ENCODE measurements at regions not wholly inside any gene's neighbourhood (a gene's known extent, or its start where the extent isn't known, plus 50 kb on each side); places are given as distances from the start of the nearest gene placed in this dataset.

DNA sequence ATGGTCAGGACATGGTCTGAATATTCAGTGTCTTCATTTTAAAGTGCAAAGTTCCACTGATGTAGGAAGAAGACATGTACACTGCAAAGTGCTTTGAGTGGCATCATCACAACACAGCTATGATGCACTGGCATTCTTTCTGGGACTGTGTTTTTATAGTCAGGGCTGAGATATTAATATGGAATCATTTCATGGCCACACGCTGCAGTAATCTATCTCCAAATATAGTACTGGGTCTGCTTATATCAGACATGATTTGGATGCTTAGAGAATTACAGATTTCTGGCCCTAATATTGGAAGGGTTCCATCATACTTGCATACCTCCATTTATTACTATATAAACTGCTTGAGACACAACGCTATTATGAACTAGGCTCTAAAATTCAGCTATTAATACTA, 1170.9 kb downstream of the NLGN4X start:
- no peak for DNase-seq

DNA sequence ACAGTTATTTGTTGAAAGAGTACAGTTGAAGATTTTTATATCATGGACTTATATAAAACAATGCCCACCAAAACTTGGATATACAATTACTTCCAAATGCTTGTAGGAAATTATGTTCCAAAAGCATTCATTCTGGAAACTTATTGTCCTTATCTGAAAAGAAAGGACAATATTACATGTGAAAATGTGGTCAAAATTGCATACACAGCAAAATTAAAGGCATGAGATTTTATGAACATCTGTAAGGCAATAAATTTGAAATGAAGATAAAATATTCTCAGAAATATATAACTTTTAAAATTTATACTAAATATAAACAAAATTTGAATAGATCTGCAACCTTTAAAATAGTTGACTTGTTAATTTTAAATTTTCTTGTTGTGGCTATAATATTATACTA, 1173.8 kb downstream of the NLGN4X start:
- no peak for DNase-seq

GRCh38 chrX:5051831-5052491, 1176.7 kb downstream of the NLGN4X start:
- DNase-seq: no peak

- no peak for DNase-seq
Observed at GRCh38 chrX:5042563-5042962, 1186.1 kb downstream of the NLGN4X start.

DNA sequence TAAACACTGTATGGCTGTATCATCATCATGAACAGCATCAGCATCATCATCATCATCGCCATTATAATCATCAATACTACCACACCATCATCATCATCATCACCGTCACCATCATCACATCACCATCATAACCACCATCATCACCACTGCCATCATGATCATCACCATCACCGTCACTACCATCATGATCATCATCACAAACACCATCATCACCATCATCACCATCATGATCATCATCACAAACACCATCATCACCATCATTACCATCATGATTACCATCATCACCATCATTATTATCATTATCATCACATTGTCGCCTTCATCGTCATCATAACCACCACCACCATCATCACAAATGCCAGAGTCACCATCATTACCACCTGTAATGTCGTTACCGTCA, 1196.9 kb downstream of the NLGN4X start:
- DNase-seq: no peak

DNA sequence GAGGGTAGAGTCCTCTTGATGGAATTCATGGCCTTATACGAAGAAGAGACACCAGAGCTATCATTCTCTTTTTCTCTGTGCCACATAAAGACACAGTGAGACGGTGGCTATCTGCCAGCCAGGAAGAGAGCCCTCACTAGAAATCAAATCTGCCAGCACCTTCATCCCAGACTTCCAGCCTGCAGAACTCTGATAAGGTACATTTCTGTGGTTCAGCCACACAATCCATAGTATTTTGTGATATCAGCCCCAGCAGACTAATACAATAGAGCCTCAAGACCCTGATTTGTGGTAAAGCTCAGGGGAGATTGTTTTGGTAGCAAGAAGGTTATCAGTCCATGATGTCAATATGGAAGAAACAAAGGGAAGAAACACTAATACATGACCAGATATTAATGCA, 1213.2 kb downstream of the NLGN4X start:
- no peak for DNase-seq

GRCh38 chrX:4994855-4995254, 1233.8 kb downstream of the NLGN4X start:
- no peak for DNase-seq

GRCh38 chrX:4978613-4979012, 1250.1 kb downstream of the NLGN4X start:
- no peak for DNase-seq

DNA sequence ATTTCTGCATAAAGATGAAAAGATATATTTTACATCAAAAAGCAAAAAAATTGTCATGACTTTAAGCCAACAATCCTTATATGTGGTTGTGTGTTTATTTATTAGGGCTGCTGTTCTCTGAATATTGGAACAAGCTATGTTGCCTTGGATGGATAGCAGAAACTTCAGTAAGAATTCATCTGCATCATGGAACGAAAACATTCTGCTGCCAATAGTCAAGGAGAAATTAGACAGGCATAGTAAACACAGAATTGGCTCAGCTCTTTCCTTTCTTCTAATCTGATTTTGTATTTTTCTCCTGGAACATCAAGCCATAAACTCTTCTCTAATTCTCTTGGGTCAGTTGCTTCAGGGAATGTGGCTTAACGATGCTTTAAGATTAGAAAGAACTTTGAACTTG, 1257.0 kb downstream of the NLGN4X start:
- DNase-seq: no peak

DNA sequence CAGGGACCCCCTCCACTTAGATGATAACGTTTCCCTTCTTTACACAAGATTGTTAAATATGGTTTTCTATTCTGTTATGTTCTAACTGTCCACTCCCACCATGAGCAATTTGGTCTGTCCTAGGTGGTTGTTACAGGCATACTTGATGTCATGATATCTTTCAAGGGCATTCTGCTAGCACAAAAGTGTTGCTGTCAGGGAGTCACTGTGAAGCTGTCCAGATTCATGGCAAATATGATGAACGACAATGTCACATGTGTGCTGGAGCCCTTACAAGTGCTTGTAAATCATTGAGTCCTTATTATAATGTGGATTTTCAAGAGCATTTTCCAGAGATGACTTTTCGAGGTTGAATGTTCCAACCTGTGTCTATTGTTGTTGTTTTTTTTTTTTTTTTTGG, 1250.7 kb upstream of the PRKX start:
- DNase-seq: no peak

DNA sequence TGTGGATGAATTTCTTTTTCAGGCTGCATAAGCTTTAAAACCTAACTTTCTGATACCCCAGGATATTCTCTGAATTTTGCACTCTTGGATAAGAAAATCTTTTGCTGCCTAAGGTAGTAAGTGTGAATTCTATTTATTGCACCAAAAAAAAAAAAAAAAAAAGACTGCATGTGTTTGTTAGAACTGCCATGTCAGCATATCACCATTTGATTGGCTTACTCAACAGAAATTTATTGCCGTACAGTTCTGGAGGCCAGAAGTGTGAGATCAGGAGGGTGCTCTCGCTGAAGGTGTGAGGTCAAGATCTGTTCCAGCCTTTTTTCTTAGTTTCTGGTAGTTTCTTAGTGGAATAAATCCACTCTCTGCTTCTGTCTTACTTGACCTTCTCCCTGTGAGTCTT, 1250.0 kb upstream of the PRKX start:
- DNase-seq: no peak

DNA sequence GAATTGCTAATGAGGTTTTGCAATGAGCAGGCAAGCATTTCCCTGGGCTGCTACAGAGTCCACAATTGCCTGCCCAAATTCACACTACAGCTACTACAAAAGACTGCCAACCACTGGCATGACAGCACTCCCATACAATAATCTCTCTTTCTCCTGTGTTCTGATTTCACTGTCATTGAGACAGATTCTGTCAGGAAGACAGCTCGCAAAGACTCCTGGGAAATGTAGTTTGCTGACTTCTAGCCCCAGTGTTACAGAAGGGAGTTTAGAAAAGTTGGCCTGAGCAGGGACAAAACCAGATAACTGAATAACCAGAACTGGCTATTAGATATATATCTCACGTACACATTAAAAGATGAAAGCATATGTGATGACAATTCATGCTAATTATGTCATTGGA, 1231.3 kb upstream of the PRKX start:
- DNase-seq: no peak

DNA sequence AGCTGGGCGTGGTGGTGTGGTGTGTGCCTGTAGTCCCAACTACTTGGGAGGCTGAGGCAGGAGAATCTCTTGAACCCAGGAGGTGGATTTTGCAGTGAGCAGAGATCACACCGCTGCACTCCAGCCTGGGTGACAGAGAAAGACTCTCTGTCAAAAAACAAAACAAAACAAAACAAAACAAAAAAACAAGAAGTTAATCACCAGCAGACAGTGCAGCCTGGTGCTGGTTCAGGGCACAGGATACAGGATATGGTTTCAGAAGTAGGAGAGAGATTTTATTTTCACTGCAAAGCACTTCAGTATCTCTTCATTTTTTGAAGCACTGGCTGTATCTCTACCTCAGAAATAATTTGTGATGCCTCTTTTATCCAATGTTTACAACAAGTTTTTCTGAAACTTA, 1222.9 kb upstream of the PRKX start:
- no peak for DNase-seq

- DNase-seq: no peak
Observed at GRCh38 chrX:4935846-4936245, 1222.4 kb upstream of the PRKX start.

DNA sequence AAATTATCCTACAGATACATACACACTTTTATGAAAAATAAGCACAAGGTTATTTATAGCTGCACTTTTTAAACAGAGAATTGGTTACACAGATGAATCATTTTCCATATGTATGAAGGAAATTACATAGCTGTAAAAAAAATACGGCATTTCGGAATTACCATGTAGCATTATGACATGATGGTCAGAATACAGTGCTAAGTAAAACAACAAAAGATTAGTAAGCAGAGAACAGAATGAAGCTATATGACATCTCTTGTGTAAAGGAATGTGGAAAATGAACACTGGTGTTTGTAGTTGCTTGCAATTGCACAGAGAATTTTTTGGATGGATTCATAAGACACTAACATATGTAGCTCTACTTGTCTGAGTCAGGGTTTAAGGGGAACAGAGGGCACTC, 1222.0 kb upstream of the PRKX start:
- DNase-seq: no peak

DNA sequence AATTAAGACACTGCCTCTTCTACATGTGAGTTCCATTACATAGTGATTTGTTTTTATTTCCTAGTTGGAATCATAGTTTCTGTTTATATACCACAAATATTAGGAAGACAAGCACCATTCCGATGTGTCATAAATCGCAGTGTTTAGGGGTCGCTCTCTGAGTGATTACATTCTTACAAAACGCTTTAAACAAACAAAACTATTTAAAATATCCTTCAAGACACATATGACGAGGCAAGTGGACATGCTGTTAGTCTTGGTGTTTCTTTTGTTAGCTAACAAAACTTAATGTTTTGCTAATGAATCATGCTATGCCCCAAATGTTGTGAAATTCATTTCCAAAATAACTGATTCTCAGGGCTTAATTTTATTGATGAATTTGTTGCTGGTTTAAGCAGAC, 1219.3 kb upstream of the PRKX start:
- DNase-seq: no peak

- no peak for DNase-seq
Observed at GRCh38 chrX:4930426-4930825, 1217.0 kb upstream of the PRKX start.

GRCh38 chrX:4925911-4926310, 1212.5 kb upstream of the PRKX start:
- no peak for DNase-seq

GRCh38 chrX:4909348-4909747, 1195.9 kb upstream of the PRKX start:
- no peak for DNase-seq

GRCh38 chrX:4905576-4905975, 1192.1 kb upstream of the PRKX start:
- DNase-seq: no peak

- DNase-seq: no peak
Observed at GRCh38 chrX:4881277-4881676, 1167.8 kb upstream of the PRKX start.

GRCh38 chrX:4878640-4879039, 1165.2 kb upstream of the PRKX start:
- DNase-seq: no peak

GRCh38 chrX:4876268-4876667, 1162.8 kb upstream of the PRKX start:
- no peak for DNase-seq

- no peak for DNase-seq
Observed at GRCh38 chrX:4851534-4851933, 1138.1 kb upstream of the PRKX start.

GRCh38 chrX:4850312-4850711, 1136.9 kb upstream of the PRKX start:
- no peak for DNase-seq

DNA sequence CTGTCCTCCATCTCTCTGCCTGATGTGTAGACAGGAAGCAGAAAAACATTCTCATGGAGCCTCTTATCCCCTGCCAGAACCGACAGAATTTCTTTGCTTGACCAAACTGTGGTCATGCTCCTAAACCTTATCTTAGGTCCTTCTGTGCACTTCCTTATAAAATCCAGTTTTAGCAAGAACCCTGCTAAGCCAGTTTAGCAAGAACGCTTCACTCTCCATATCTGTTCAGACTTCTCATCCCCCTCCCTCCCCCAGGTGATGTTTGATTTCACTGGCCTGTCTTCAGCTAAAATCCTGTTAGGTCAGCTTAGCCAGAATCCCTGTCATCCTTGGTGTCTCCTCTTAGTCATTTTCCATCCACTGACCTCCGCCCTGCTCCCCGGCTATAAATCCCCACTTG, 1130.9 kb upstream of the PRKX start:
- no peak for DNase-seq
